HG02642 (cell line): ENCODE measurements at regions not wholly inside any gene's neighbourhood (a gene's known extent, or its start where the extent isn't known, plus 50 kb on each side); places are given as distances from the start of the nearest gene placed in this dataset.
"Not testable (repeated sequence)": the region's sequence is repeated elsewhere in the genome, so short reads cannot be mapped to it uniquely, and the experiment has no call there.

Experiments
- ATAC-seq: cut with Tn5 transposase; IDR thresholded peaks from one replicate; pipeline ENCODE4 v1.9.1; 2021; ENCODE audit warnings: mild to moderate bottlenecking; ENCODE audit not compliant: unreplicated experiment, poor library complexity

- no peak for ATAC-seq
Observed at GRCh38 chr11:115659061-115659963, 155.1 kb upstream of the CADM1 start.

- no peak for ATAC-seq
Observed at GRCh38 chr11:115657586-115657985, 153.4 kb upstream of the CADM1 start.

- no peak for ATAC-seq
Observed at GRCh38 chr11:115656669-115657068, 152.5 kb upstream of the CADM1 start.

GRCh38 chr11:115656041-115656440, 151.8 kb upstream of the CADM1 start:
- no peak for ATAC-seq

- no peak for ATAC-seq
Observed at GRCh38 chr11:115654792-115655191, 150.6 kb upstream of the CADM1 start.

- ATAC-seq: no peak
Observed at GRCh38 chr11:115653926-115654325, 149.7 kb upstream of the CADM1 start.

GRCh38 chr11:115653076-115653475, 148.9 kb upstream of the CADM1 start:
- no peak for ATAC-seq

- no peak for ATAC-seq
Observed at GRCh38 chr11:115652496-115652895, 148.3 kb upstream of the CADM1 start.

GRCh38 chr11:115652094-115652493, 147.9 kb upstream of the CADM1 start:
- ATAC-seq: no peak

- no peak for ATAC-seq
Observed at GRCh38 chr11:115649461-115649860, 145.2 kb upstream of the CADM1 start.

- ATAC-seq: no peak
Observed at GRCh38 chr11:115645631-115646317, 141.6 kb upstream of the CADM1 start.

- no peak for ATAC-seq
Observed at GRCh38 chr11:115644856-115645255, 140.6 kb upstream of the CADM1 start.

- no peak for ATAC-seq
Observed at GRCh38 chr11:115643549-115644270, 139.5 kb upstream of the CADM1 start.

GRCh38 chr11:115642660-115643059, 138.4 kb upstream of the CADM1 start:
- no peak for ATAC-seq

- ATAC-seq: no peak
Observed at GRCh38 chr11:115637599-115638241, 133.5 kb upstream of the CADM1 start.

- ATAC-seq: no peak
Observed at GRCh38 chr11:115636753-115637527, 132.7 kb upstream of the CADM1 start.

GRCh38 chr11:115633977-115634376, 129.8 kb upstream of the CADM1 start:
- not testable (repeated sequence) for ATAC-seq

GRCh38 chr11:115632061-115632460, 127.8 kb upstream of the CADM1 start:
- ATAC-seq: no peak

- no peak for ATAC-seq
Observed at GRCh38 chr11:115631609-115632008, 127.4 kb upstream of the CADM1 start.

GRCh38 chr11:115630214-115630613, 126.0 kb upstream of the CADM1 start:
- no peak for ATAC-seq
